Pons (tissue), 1 donor: ENCODE measurements at regions not wholly inside any gene's neighbourhood (a gene's known extent, or its start where the extent isn't known, plus 50 kb on each side); places are given as distances from the start of the nearest gene placed in this dataset.

Source experiments
- DNase-seq: peaks from one replicate; pipeline ENCODE4 v3.0.0-alpha.2; 2016; ENCODE audit warnings: low spot score

GRCh38 chr4:24419181-24420034 lies 164.9 kb downstream of the DHX15 start:
- DNase-seq, result peak; percentile 66

GRCh38 chr4:24417206-24417605 lies 167.1 kb downstream of the DHX15 start:
- DNase-seq, result no peak

GRCh38 chr4:24416293-24416692 lies 168.1 kb downstream of the DHX15 start:
- DNase-seq, result no peak

- no peak for DNase-seq
Observed at GRCh38 chr4:24413311-24413784, 171.0 kb downstream of the DHX15 start.

GRCh38 chr4:24411806-24412205 lies 172.5 kb downstream of the DHX15 start:
- no peak for DNase-seq

- no peak for DNase-seq
Observed at GRCh38 chr4:24411299-24411698, 173.1 kb downstream of the DHX15 start.

- DNase-seq, result no peak
Observed at GRCh38 chr4:24408640-24409039, 175.7 kb downstream of the DHX15 start.

GRCh38 chr4:24405926-24406325 lies 178.4 kb downstream of the DHX15 start:
- DNase-seq, result no peak

GRCh38 chr4:24405341-24405740 lies 179.0 kb downstream of the DHX15 start:
- no peak for DNase-seq

- no peak for DNase-seq
Observed at GRCh38 chr4:24404281-24404680, 180.1 kb downstream of the DHX15 start.

GRCh38 chr4:24403265-24403664 lies 181.1 kb downstream of the DHX15 start:
- no peak for DNase-seq

- DNase-seq, result no peak
Observed at GRCh38 chr4:24400537-24400936, 183.8 kb downstream of the DHX15 start.

GRCh38 chr4:24396988-24397387 lies 187.4 kb downstream of the DHX15 start:
- no peak for DNase-seq

- no peak for DNase-seq
Observed at GRCh38 chr4:24395937-24396336, 188.4 kb downstream of the DHX15 start.

GRCh38 chr4:24394041-24394440 lies 190.3 kb downstream of the DHX15 start:
- DNase-seq, result no peak

- DNase-seq, result no peak
Observed at GRCh38 chr4:24392613-24393012, 191.7 kb downstream of the DHX15 start.

- no peak for DNase-seq
Observed at GRCh38 chr4:24382381-24382780, 202.0 kb downstream of the DHX15 start.

- no peak for DNase-seq
Observed at GRCh38 chr4:24380957-24381665, 203.2 kb downstream of the DHX15 start.

GRCh38 chr4:24373704-24374103 lies 210.7 kb downstream of the DHX15 start:
- DNase-seq, result no peak

GRCh38 chr4:24372881-24373280 lies 211.5 kb downstream of the DHX15 start:
- DNase-seq, result no peak

- no peak for DNase-seq
Observed at GRCh38 chr4:24372341-24372740, 212.0 kb downstream of the DHX15 start.

- DNase-seq, result no peak
Observed at GRCh38 chr4:24370421-24370820, 213.9 kb downstream of the DHX15 start.

GRCh38 chr4:24369507-24370029 lies 214.8 kb downstream of the DHX15 start:
- DNase-seq, result no peak
